Prostate gland (tissue), 2 donors: ENCODE measurements at regions not wholly inside any gene's neighbourhood (a gene's known extent, or its start where the extent isn't known, plus 50 kb on each side); places are given as distances from the start of the nearest gene placed in this dataset.

ENCODE experiments used
- POLR2A ChIP-seq: fragments of 450-650 bp; IDR thresholded peaks from one replicate; pipeline ENCODE4 v1.6.1; 2016; ENCODE audit warnings: antibody characterized with exemption, mild to moderate bottlenecking
- TF ChIP-seq, protein P1 (sequence below), 4 experiments: fragments of 200-600 bp in 2 of 4; fragments of 450-650 bp in 2 of 4; sonication (generic) in 2 of 4; IDR thresholded peaks; 1 replicate in 3 of 4; 2 replicates in 1 of 4; pipeline ENCODE4 v1.5.1; 2016 to 2019; ENCODE audit warnings: antibody characterized with exemption in 4 of 4, mild to moderate bottlenecking in 2 of 4, moderate library complexity in 2 of 4

DNA sequence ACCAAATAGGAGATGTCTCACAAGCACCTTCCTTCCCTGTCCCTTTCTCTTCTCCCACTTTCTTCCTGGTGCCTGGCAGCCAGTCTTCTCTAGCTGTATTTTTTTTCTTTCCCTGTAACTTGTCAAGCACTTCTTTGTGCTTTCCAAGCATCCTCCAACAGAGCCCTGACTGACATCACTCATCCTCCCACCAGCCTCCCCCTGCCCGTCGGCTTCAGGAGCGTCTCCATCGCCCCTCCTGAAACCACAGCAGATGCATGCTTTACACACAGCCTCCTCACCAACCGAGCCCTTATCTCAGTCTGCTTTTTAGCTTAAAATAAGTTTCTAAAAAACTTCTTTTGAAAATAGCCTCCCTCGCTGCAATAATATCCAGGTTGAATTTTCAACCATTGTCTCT, 268.7 kb upstream of the CDH5 start:
- TF ChIP-seq, protein P1, sequence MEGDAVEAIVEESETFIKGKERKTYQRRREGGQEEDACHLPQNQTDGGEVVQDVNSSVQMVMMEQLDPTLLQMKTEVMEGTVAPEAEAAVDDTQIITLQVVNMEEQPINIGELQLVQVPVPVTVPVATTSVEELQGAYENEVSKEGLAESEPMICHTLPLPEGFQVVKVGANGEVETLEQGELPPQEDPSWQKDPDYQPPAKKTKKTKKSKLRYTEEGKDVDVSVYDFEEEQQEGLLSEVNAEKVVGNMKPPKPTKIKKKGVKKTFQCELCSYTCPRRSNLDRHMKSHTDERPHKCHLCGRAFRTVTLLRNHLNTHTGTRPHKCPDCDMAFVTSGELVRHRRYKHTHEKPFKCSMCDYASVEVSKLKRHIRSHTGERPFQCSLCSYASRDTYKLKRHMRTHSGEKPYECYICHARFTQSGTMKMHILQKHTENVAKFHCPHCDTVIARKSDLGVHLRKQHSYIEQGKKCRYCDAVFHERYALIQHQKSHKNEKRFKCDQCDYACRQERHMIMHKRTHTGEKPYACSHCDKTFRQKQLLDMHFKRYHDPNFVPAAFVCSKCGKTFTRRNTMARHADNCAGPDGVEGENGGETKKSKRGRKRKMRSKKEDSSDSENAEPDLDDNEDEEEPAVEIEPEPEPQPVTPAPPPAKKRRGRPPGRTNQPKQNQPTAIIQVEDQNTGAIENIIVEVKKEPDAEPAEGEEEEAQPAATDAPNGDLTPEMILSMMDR (IDR thresholded peaks at IDR 0.05): no peak
- TF ChIP-seq POLR2A: no peak
